ENCODE measurements at regions not wholly inside any gene's neighbourhood (a gene's known extent, or its start where the extent isn't known, plus 50 kb on each side); places are given as distances from the start of the nearest gene placed in this dataset.

DNA sequence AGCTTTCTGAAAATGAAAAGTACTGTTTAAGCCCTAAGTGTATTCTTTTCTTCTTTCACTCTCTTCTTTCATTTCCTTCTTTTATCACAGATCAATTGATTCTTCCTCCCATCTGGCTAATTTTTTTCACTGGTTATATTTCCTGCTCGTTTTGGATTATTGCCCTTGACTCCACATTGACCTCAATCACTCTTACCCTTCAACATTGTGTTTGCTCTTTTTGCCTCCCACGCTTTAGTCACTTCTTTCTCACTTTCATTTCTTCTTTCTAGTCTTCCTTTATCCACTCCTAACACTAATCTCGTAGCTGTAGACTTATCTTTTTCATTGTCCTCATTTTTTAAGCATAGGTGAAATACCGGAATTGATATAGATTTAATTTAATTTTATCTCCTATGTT lies 320.3 kb upstream of the VRK2 start:
- TF ChIP-seq POLR2AphosphoS5 (IDR thresholded peaks at IDR 0.05; ENCODE audit: low read depth, low read length): no peak
- TF ChIP-seq, protein P1, sequence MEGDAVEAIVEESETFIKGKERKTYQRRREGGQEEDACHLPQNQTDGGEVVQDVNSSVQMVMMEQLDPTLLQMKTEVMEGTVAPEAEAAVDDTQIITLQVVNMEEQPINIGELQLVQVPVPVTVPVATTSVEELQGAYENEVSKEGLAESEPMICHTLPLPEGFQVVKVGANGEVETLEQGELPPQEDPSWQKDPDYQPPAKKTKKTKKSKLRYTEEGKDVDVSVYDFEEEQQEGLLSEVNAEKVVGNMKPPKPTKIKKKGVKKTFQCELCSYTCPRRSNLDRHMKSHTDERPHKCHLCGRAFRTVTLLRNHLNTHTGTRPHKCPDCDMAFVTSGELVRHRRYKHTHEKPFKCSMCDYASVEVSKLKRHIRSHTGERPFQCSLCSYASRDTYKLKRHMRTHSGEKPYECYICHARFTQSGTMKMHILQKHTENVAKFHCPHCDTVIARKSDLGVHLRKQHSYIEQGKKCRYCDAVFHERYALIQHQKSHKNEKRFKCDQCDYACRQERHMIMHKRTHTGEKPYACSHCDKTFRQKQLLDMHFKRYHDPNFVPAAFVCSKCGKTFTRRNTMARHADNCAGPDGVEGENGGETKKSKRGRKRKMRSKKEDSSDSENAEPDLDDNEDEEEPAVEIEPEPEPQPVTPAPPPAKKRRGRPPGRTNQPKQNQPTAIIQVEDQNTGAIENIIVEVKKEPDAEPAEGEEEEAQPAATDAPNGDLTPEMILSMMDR (IDR thresholded peaks at IDR 0.05): no peak
- TF ChIP-seq SIN3A (IDR thresholded peaks at IDR 0.05; ENCODE audit: borderline replicate concordance, insufficient read depth, low read depth, low read length): no peak
- TF ChIP-seq, protein P2, sequence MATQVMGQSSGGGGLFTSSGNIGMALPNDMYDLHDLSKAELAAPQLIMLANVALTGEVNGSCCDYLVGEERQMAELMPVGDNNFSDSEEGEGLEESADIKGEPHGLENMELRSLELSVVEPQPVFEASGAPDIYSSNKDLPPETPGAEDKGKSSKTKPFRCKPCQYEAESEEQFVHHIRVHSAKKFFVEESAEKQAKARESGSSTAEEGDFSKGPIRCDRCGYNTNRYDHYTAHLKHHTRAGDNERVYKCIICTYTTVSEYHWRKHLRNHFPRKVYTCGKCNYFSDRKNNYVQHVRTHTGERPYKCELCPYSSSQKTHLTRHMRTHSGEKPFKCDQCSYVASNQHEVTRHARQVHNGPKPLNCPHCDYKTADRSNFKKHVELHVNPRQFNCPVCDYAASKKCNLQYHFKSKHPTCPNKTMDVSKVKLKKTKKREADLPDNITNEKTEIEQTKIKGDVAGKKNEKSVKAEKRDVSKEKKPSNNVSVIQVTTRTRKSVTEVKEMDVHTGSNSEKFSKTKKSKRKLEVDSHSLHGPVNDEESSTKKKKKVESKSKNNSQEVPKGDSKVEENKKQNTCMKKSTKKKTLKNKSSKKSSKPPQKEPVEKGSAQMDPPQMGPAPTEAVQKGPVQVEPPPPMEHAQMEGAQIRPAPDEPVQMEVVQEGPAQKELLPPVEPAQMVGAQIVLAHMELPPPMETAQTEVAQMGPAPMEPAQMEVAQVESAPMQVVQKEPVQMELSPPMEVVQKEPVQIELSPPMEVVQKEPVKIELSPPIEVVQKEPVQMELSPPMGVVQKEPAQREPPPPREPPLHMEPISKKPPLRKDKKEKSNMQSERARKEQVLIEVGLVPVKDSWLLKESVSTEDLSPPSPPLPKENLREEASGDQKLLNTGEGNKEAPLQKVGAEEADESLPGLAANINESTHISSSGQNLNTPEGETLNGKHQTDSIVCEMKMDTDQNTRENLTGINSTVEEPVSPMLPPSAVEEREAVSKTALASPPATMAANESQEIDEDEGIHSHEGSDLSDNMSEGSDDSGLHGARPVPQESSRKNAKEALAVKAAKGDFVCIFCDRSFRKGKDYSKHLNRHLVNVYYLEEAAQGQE (IDR thresholded peaks at IDR 0.05; ENCODE audit: insufficient read depth in 1 of 2, low read depth in 2 of 2, low read length in 1 of 2): no peak

Data from Panc1 (cell line).